ENCODE measurements at regions not wholly inside any gene's neighbourhood (a gene's known extent, or its start where the extent isn't known, plus 50 kb on each side); places are given as distances from the start of the nearest gene placed in this dataset.

DNA sequence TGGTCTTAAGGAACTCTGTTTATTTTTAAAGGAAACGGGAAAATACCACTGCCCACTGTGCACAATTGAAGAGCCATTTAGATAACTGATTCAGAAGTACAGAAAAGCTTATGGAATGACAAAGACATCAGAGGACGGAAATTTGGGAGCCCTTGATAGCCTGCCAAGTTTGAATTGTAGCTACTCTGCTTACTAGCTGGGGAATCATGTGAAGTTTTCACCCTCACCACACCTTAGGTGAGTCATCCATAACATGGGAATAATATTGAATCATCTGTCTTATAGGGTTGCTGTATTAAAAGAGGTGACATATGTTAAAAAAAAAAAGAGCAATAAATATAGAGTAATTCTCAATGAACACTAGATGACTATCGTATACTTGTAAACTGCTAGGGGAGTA, 1104.2 kb downstream of the GATA3 start:
- H3K4me3 Mint-ChIP-seq (ENCODE audit: unreplicated experiment): no peak overlapping the region
- Histone ChIP-seq H3K9me3 (no peaks in the 10 kb centered on the region), H3K36me3 (ENCODE audit: control insufficient read depth, insufficient read depth, low read length) (no peaks in the 10 kb centered on the region), H3K4me3 (ENCODE audit: low read depth, low read length) (no peak overlapping the region), H3K27me3 (replicated peaks; ENCODE audit: control insufficient read depth, insufficient read depth, low read length) (no peaks in the 10 kb centered on the region), H3K4me1 (no peaks in the 10 kb centered on the region)
- no TSS peak for BruUV-seq (replicated peaks)
- H3K4me1 Mint-ChIP-seq (ENCODE audit: low read depth, unreplicated experiment): no peaks in the 10 kb centered on the region
- POLR2A ChIA-PET: no interaction called here
- intact Hi-C loops (cut with micrococcal nuclease; ENCODE audit: unreplicated experiment): no loop called here
- H3K36me3 Mint-ChIP-seq (ENCODE audit: insufficient read depth, unreplicated experiment): no peaks in the 10 kb centered on the region
- no peak for DNase-seq
- H3K27me3 Mint-ChIP-seq (ENCODE audit: insufficient read depth, unreplicated experiment): no peaks in the 10 kb centered on the region
- CTCF ChIA-PET: no interaction called here
- TF ChIP-seq, protein P1, sequence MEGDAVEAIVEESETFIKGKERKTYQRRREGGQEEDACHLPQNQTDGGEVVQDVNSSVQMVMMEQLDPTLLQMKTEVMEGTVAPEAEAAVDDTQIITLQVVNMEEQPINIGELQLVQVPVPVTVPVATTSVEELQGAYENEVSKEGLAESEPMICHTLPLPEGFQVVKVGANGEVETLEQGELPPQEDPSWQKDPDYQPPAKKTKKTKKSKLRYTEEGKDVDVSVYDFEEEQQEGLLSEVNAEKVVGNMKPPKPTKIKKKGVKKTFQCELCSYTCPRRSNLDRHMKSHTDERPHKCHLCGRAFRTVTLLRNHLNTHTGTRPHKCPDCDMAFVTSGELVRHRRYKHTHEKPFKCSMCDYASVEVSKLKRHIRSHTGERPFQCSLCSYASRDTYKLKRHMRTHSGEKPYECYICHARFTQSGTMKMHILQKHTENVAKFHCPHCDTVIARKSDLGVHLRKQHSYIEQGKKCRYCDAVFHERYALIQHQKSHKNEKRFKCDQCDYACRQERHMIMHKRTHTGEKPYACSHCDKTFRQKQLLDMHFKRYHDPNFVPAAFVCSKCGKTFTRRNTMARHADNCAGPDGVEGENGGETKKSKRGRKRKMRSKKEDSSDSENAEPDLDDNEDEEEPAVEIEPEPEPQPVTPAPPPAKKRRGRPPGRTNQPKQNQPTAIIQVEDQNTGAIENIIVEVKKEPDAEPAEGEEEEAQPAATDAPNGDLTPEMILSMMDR (IDR thresholded peaks at IDR 0.05; ENCODE audit: insufficient read depth in 1 of 2, low read depth in 1 of 2, low read length in 1 of 2, severe bottlenecking in 1 of 2, unreplicated experiment in 1 of 2): no peak
- no peak overlapping the region for H3K27ac Mint-ChIP-seq (ENCODE audit: unreplicated experiment)
- H3K9me3 Mint-ChIP-seq (ENCODE audit: unreplicated experiment): peaks cover 32% of the 10 kb centered on the region

DNA sequence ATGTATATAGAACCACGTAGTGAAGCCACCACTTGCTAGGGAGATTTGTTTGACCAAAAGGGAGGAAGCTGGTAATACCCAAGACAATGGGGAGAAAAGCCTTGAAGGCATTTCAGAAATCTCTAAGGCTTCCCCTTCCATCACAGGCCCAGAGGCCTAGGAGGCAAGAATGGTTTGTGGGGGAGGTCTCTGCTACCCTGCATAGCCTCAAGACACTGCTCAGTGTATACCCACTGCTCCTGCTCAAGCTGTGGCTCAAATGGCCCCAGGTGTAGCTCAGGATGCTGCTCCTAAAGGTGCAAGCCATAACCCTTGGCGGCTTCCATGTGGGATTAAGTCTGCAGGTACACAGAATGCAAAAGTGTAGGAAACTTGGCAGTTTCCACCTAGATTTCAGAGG, 1105.8 kb downstream of the GATA3 start:
- no peak overlapping the region for H3K27ac Mint-ChIP-seq (ENCODE audit: unreplicated experiment)
- Histone ChIP-seq H3K27me3 (replicated peaks; ENCODE audit: control insufficient read depth, insufficient read depth, low read length) (no peaks in the 10 kb centered on the region), H3K36me3 (ENCODE audit: control insufficient read depth, insufficient read depth, low read length) (no peaks in the 10 kb centered on the region), H3K4me1 (no peaks in the 10 kb centered on the region), H3K4me3 (ENCODE audit: low read depth, low read length) (no peak overlapping the region), H3K9me3 (no peaks in the 10 kb centered on the region)
- no peaks in the 10 kb centered on the region for H3K27me3 Mint-ChIP-seq (ENCODE audit: insufficient read depth, unreplicated experiment)
- no peak for DNase-seq
- peaks cover 32% of the 10 kb centered on the region for H3K9me3 Mint-ChIP-seq (ENCODE audit: unreplicated experiment)
- H3K4me3 Mint-ChIP-seq (ENCODE audit: unreplicated experiment): no peak overlapping the region
- no TSS peak for BruUV-seq (replicated peaks)
- intact Hi-C loops (cut with micrococcal nuclease; ENCODE audit: unreplicated experiment): no loop called here
- no peaks in the 10 kb centered on the region for H3K4me1 Mint-ChIP-seq (ENCODE audit: low read depth, unreplicated experiment)
- POLR2A ChIA-PET: no interaction called here
- no peaks in the 10 kb centered on the region for H3K36me3 Mint-ChIP-seq (ENCODE audit: insufficient read depth, unreplicated experiment)
- CTCF ChIA-PET: no interaction called here
- TF ChIP-seq, protein P1 (IDR thresholded peaks at IDR 0.05; ENCODE audit: insufficient read depth in 1 of 2, low read depth in 1 of 2, low read length in 1 of 2, severe bottlenecking in 1 of 2, unreplicated experiment in 1 of 2): no peak

DNA sequence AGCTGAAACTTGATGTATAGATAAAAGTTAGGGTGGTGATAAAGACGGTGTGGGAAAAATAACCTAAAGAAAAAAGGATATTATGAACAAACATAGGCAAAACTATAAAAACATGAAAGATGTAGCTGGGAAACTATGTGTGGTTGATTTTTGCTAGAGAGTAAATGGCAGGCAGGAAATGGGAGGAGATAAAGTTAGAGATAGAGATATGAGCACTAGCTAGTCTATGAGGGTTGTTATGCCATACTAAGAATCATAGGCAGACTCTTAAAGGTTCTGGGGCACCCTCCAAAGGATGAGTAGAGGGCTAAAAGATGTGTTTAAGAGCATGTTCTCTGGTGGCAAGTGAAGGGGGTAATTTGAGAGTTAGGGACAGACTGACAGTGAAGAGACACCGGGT, 1109.2 kb downstream of the GATA3 start:
- CTCF ChIA-PET: no interaction called here
- peaks cover 17% of the 10 kb centered on the region for H3K9me3 Mint-ChIP-seq (ENCODE audit: unreplicated experiment)

More for the DNA sequence above, 1109.2 kb downstream of the GATA3 start:
- Mint-ChIP-seq H3K27me3 (ENCODE audit: insufficient read depth, unreplicated experiment) (peaks cover 7% of the 10 kb centered on the region), H3K27ac (ENCODE audit: unreplicated experiment) (no peak overlapping the region), H3K36me3 (ENCODE audit: insufficient read depth, unreplicated experiment) (no peaks in the 10 kb centered on the region), H3K4me1 (ENCODE audit: low read depth, unreplicated experiment) (no peaks in the 10 kb centered on the region), H3K4me3 (ENCODE audit: unreplicated experiment) (no peak overlapping the region)
- TF ChIP-seq, protein P1 (IDR thresholded peaks at IDR 0.05; ENCODE audit: insufficient read depth in 1 of 2, low read depth in 1 of 2, low read length in 1 of 2, severe bottlenecking in 1 of 2, unreplicated experiment in 1 of 2): no peak
- Histone ChIP-seq H3K27me3 (replicated peaks; ENCODE audit: control insufficient read depth, insufficient read depth, low read length) (no peaks in the 10 kb centered on the region), H3K9me3 (no peaks in the 10 kb centered on the region), H3K36me3 (ENCODE audit: control insufficient read depth, insufficient read depth, low read length) (no peaks in the 10 kb centered on the region), H3K4me3 (ENCODE audit: low read depth, low read length) (no peak overlapping the region), H3K4me1 (no peaks in the 10 kb centered on the region)
- no TSS peak for BruUV-seq (replicated peaks)
- intact Hi-C loops (cut with micrococcal nuclease; ENCODE audit: unreplicated experiment): no loop called here
- POLR2A ChIA-PET: no interaction called here
- no peak for DNase-seq
